HCT116 (cell line): ENCODE measurements at regions not wholly inside any gene's neighbourhood (a gene's known extent, or its start where the extent isn't known, plus 50 kb on each side); places are given as distances from the start of the nearest gene placed in this dataset.

Experiments
- POLR2A ChIP-seq: IDR thresholded peaks from 2 replicates; pipeline ENCODE4 v1.7.0; 2011; ENCODE audit warnings: borderline replicate concordance; ENCODE audit not compliant: insufficient read depth, insufficient read length; ENCODE audit errors: extremely low read depth
- TF ChIP-seq, protein P1 (sequence below), 3 experiments: fragments of 200-600 bp in 1 of 3; sonication (generic) in 1 of 3; IDR thresholded peaks in 2 of 3; conservative IDR thresholded peaks in 1 of 3; 2 replicates each; pipeline ENCODE4 v1.5.1; 2012 to 2017; ENCODE audit warnings: low read depth in 2 of 3, low read length in 2 of 3, antibody characterized with exemption in 1 of 3, borderline replicate concordance in 1 of 3, control low read depth in 1 of 3, mild to moderate bottlenecking in 1 of 3, mixed read lengths in 1 of 3, mixed run types in 1 of 3, moderate library complexity in 1 of 3; ENCODE audit not compliant: insufficient read depth in 1 of 3

DNA sequence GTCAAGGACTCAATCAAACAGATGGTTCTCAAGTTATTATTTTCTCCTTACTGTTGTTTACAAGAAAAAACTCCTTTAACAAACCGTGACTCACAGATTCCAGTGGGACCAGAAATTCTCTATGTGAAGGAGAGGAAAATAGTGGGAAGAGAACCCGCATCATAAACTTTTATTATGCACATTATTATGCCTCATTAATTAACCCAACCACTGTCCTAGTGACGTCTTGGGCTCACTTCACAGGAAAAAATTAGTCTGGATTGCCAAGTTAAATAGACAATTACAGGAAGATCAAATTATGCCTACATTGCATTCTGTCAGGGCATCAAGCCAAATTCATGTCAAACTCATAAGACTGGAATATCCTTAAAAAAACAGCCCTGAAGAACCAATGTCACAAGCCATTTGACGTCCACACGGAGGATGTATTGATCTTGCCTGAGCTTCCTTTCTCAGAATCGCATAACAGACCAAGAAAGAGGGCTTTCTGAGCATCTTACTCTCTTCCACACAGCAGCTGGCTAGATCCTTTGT is 347.8 kb downstream of the DUSP10 start:
- TF ChIP-seq, protein P1, sequence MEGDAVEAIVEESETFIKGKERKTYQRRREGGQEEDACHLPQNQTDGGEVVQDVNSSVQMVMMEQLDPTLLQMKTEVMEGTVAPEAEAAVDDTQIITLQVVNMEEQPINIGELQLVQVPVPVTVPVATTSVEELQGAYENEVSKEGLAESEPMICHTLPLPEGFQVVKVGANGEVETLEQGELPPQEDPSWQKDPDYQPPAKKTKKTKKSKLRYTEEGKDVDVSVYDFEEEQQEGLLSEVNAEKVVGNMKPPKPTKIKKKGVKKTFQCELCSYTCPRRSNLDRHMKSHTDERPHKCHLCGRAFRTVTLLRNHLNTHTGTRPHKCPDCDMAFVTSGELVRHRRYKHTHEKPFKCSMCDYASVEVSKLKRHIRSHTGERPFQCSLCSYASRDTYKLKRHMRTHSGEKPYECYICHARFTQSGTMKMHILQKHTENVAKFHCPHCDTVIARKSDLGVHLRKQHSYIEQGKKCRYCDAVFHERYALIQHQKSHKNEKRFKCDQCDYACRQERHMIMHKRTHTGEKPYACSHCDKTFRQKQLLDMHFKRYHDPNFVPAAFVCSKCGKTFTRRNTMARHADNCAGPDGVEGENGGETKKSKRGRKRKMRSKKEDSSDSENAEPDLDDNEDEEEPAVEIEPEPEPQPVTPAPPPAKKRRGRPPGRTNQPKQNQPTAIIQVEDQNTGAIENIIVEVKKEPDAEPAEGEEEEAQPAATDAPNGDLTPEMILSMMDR (IDR thresholded peaks at IDR 0.05 in 2 of 3, conservative IDR thresholded peaks at IDR 0.05 in 1 of 3; ENCODE audit: borderline replicate concordance in 1 of 3, insufficient read depth in 1 of 3, low read depth in 2 of 3, low read length in 2 of 3): no peak
- no peak for TF ChIP-seq POLR2A
